ENCODE measurements at regions not wholly inside any gene's neighbourhood (a gene's known extent, or its start where the extent isn't known, plus 50 kb on each side); places are given as distances from the start of the nearest gene placed in this dataset.

DNA sequence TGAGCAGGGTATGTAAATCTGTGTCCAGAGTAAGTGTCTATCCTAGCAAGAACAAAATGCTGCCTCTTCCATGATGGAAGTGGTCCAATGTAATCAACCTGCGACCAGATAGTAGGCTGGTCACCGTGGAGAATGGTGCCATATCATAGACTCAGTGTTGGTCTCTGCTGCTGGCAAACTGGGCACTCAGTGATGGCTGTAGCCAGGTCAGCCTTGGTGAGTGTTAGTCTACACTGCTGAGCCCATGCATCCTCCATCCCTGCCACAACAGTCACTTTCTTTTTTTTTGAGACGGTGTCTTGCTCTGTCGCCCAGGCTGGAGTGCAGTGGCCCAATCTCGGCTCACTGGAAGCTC is 69.3 kb downstream of the CHRD start:
- no peak for DNase-seq
- TF ChIP-seq, protein P1, sequence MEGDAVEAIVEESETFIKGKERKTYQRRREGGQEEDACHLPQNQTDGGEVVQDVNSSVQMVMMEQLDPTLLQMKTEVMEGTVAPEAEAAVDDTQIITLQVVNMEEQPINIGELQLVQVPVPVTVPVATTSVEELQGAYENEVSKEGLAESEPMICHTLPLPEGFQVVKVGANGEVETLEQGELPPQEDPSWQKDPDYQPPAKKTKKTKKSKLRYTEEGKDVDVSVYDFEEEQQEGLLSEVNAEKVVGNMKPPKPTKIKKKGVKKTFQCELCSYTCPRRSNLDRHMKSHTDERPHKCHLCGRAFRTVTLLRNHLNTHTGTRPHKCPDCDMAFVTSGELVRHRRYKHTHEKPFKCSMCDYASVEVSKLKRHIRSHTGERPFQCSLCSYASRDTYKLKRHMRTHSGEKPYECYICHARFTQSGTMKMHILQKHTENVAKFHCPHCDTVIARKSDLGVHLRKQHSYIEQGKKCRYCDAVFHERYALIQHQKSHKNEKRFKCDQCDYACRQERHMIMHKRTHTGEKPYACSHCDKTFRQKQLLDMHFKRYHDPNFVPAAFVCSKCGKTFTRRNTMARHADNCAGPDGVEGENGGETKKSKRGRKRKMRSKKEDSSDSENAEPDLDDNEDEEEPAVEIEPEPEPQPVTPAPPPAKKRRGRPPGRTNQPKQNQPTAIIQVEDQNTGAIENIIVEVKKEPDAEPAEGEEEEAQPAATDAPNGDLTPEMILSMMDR (IDR thresholded peaks at IDR 0.05), result no peak
- Histone ChIP-seq H3K9me3 (no peaks in the 10 kb centered on the region), H3K27ac (no peak overlapping the region), H3K27me3 (no peaks in the 10 kb centered on the region), H3K4me1 (no peaks in the 10 kb centered on the region), H3K4me3 (no peak overlapping the region), H3K36me3 (no peaks in the 10 kb centered on the region)
- intact Hi-C loops (cut with DNase I), result no loop called here
- WGBS, 2 donors, result 75 to 84% methylated on average over 5 of the region's 5 CpGs
- FAIRE-seq, result no peak
- ATAC-seq, result peak in 1 of 4 donors; percentile 31

DNA sequence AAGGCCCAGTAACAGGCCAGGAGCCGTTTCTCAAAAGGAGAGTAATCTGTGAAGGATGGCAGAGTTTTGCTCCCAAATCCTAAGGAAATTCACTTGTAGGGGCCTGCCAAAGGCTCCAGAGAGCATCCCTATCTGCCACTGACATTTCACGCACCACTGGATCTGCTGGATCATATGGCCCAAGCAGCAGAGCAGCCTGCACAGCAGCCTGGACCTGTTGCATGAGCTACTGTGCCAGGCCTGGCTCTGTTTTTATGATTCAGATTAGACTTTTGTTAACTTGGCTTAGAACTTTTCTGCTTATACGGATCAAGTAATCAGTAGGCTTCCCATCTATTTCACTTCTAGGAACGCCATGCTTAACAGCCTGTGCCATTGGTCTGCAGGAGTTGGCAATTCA is 70.7 kb downstream of the CHRD start:
- Histone ChIP-seq H3K4me1 (no peaks in the 10 kb centered on the region), H3K36me3 (no peaks in the 10 kb centered on the region), H3K27ac (no peak overlapping the region), H3K9me3 (no peaks in the 10 kb centered on the region), H3K4me3 (no peak overlapping the region), H3K27me3 (no peaks in the 10 kb centered on the region)
- intact Hi-C loops (cut with DNase I), result no loop called here
- FAIRE-seq, result no peak
- no peak for ATAC-seq
- 78 to 82% methylated on average over 4 of the region's 4 CpGs for WGBS, 2 donors
- no peak for DNase-seq
- TF ChIP-seq, protein P1 (IDR thresholded peaks at IDR 0.05), result no peak

DNA sequence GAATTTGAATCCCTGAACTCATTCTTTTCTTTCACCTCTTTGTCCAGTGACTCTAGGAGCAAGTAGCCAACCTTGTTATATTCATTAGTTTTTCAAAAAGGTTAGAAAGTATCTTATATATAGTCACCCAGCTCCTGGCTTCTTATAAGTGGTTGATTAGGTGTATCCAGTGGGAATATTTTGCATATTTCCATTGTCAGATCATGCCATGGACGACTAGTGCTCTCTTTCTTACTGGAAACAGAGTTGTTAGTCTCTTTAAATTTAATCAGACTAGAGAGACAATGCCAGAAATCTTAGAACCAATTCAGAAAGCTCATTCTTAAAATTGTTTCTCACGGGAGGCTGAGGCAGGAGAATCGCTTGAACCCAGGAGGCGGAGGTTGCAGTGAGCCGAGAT is 73.4 kb downstream of the CHRD start:
- intact Hi-C loops (cut with DNase I), result no loop called here
- Histone ChIP-seq H3K4me1 (no peaks in the 10 kb centered on the region), H3K4me3 (no peak overlapping the region), H3K9me3 (no peaks in the 10 kb centered on the region), H3K27ac (no peak overlapping the region), H3K27me3 (no peaks in the 10 kb centered on the region), H3K36me3 (no peaks in the 10 kb centered on the region)
- ATAC-seq (no peak), FAIRE-seq (no peak), DNase-seq (no peak)
- TF ChIP-seq, protein P1 (IDR thresholded peaks at IDR 0.05), result no peak
- 71 to 73% methylated on average over 5 of the region's 5 CpGs for WGBS, 2 donors

DNA sequence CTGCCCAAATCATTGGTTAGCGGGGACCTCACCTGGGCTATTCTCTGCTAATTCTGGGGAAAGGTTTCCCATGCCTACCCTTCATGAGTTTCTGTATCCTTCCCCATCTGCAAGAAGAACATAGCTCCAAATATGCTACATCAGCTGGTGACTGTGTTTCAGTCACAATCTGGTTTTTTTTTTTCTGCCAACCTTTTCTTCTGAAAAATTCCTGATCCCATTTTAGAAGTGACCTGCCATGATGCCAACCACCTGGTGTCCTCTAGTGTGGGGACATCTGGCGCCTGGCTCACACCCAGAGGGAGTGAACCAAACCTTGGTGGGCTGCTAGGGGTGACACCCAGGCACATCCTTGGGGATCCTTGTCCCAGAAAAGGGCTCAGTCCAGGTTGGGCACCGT is 76.1 kb downstream of the CHRD start:
- Histone ChIP-seq H3K27ac (no peak overlapping the region), H3K27me3 (no peaks in the 10 kb centered on the region), H3K4me1 (no peaks in the 10 kb centered on the region), H3K4me3 (no peak overlapping the region), H3K9me3 (no peaks in the 10 kb centered on the region), H3K36me3 (no peaks in the 10 kb centered on the region)
- DNase-seq, result no peak
- ATAC-seq, result no peak
- WGBS, 2 donors, result 84 to 85% methylated on average over 3 of the region's 3 CpGs
- intact Hi-C loops (cut with DNase I), result no loop called here
- TF ChIP-seq, protein P1 (IDR thresholded peaks at IDR 0.05), result no peak
- no peak for FAIRE-seq

DNA sequence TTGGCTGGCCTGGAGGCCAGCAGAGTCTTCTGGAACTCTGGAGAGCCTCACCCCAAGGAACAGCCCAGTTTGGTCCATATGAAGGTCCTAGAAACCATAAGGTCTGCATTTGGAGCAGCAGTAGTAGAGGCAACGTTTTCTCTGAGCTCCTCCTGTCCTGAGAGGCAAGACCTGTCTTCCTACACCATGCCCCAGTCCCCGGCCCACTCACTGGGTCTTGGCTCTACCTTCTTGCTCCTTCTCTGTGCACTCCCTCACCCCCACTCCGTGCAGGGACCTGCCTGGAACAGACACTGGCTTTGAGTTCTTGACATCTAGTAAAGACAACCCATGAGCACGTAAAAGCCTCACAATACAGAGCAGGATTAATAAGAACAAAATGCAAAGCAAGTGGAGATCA is 76.6 kb downstream of the CHRD start:
- Histone ChIP-seq H3K27me3 (no peaks in the 10 kb centered on the region), H3K9me3 (no peaks in the 10 kb centered on the region), H3K4me3 (no peak overlapping the region), H3K36me3 (no peaks in the 10 kb centered on the region), H3K4me1 (no peaks in the 10 kb centered on the region), H3K27ac (no peak overlapping the region)
- intact Hi-C loops (cut with DNase I), result no loop called here
- TF ChIP-seq, protein P1 (IDR thresholded peaks at IDR 0.05), result no peak
- WGBS, 2 donors, result 48 to 69% methylated on average over 4 of the region's 4 CpGs
- FAIRE-seq (no peak), DNase-seq (no peak), ATAC-seq (no peak)

All from pancreas (tissue), 10 donors.